Neural cell (in vitro differentiated cells): ENCODE measurements at regions not wholly inside any gene's neighbourhood (a gene's known extent, or its start where the extent isn't known, plus 50 kb on each side); places are given as distances from the start of the nearest gene placed in this dataset.

Source experiments
- H2AFZ ChIP-seq: fragments of 200-600, 300-800 bp; sonication (generic), shearing (Covaris generic); 2 replicates; pipeline ENCODE4 v1.6.0; 2014; ENCODE audit warnings: low read depth, mild to moderate bottlenecking, antibody characterized with exemption, low read length, moderate library complexity
- H3F3A ChIP-seq: fragments of 200-600 bp; shearing (Covaris generic); 2 replicates; pipeline ENCODE4 v1.6.1; 2016; ENCODE audit warnings: mild to moderate bottlenecking, moderate library complexity, mixed read lengths, antibody characterized with exemption, low read length; ENCODE audit not compliant: insufficient read depth, poor library complexity, severe bottlenecking
- H3K27ac ChIP-seq: fragments of 200-600, 300-800 bp; sonication (generic), shearing (Covaris generic); 2 replicates; pipeline ENCODE4 v1.5.1; 2014; ENCODE audit warnings: mild to moderate bottlenecking, low read length, moderate library complexity
- H3K27me3 ChIP-seq: fragments of 300-800, 200-600 bp; sonication (generic), shearing (Covaris generic); 2 replicates; pipeline ENCODE4 v1.6.0; 2014; ENCODE audit warnings: mild to moderate bottlenecking, low read depth, low read length, moderate library complexity; ENCODE audit not compliant: insufficient read depth
- H3K36me3 ChIP-seq: fragments of 300-800, 200-600 bp; sonication (generic), shearing (Covaris generic); 2 replicates; pipeline ENCODE4 v1.5.1; 2014; ENCODE audit warnings: mild to moderate bottlenecking, antibody characterized with exemption, low read length, moderate library complexity; ENCODE audit not compliant: insufficient read depth
- H3K4me2 ChIP-seq: fragments of 300-800, 200-600 bp; sonication (generic), shearing (Covaris generic); 2 replicates; pipeline ENCODE4 v1.6.0; 2014; ENCODE audit warnings: mild to moderate bottlenecking, low read length
- H3K4me3 ChIP-seq: fragments of 300-800, 200-600 bp; sonication (generic), shearing (Covaris generic); 2 replicates; pipeline ENCODE4 v1.5.1; 2014; ENCODE audit warnings: mild to moderate bottlenecking, low read length, moderate library complexity
- H3K79me2 ChIP-seq: fragments of 200-600 bp; shearing (Covaris generic); replicated peaks from 2 replicates; pipeline ENCODE4 v1.6.0; 2014; ENCODE audit warnings: mild to moderate bottlenecking, low read length, moderate library complexity; ENCODE audit not compliant: insufficient read depth
- H3K9ac ChIP-seq: fragments of 300-800, 200-600 bp; sonication (generic), shearing (Covaris generic); 2 replicates; pipeline ENCODE4 v1.6.1; 2016; ENCODE audit warnings: mild to moderate bottlenecking, low read length, mixed read lengths
- H3K9me2 ChIP-seq: fragments of 200-600 bp; shearing (Covaris generic); 2 replicates; pipeline ENCODE4 v1.6.1; 2016; ENCODE audit warnings: mild to moderate bottlenecking, low read length, mixed read lengths; ENCODE audit not compliant: insufficient read depth
- H3K9me3 ChIP-seq: fragments of 200-600, 300-800 bp; sonication (generic), shearing (Covaris generic); 2 replicates; pipeline ENCODE4 v1.6.1; 2016; ENCODE audit warnings: mild to moderate bottlenecking, mixed run types, low read length, moderate library complexity, mixed read lengths
- H4K20me1 ChIP-seq: fragments of 200-600 bp; shearing (Covaris generic); 2 replicates; pipeline ENCODE4 v1.6.1; 2016; ENCODE audit warnings: mild to moderate bottlenecking, mixed run types; ENCODE audit not compliant: insufficient read depth
- CTCF ChIP-seq: fragments of 450-650 bp; IDR thresholded peaks from 2 replicates; pipeline ENCODE4 v1.5.1; 2014; ENCODE audit warnings: antibody characterized with exemption, mild to moderate bottlenecking, moderate library complexity; ENCODE audit not compliant: poor library complexity, severe bottlenecking
- EP300 ChIP-seq: fragments of 450-650 bp; conservative IDR thresholded peaks from 2 replicates; pipeline ENCODE4 v1.6.1; 2014; ENCODE audit warnings: antibody characterized with exemption, mild to moderate bottlenecking, moderate library complexity; ENCODE audit not compliant: poor library complexity, severe bottlenecking
- EZH2 ChIP-seq: fragments of 200-600, 300-800 bp; shearing (Covaris generic), sonication (generic); IDR thresholded peaks from 2 replicates; pipeline ENCODE4 v1.6.1; 2014; ENCODE audit warnings: antibody characterized with exemption, low read length, borderline replicate concordance, mild to moderate bottlenecking; ENCODE audit not compliant: insufficient read depth, poor library complexity, severe bottlenecking
- MXI1 ChIP-seq: fragments of 450-650 bp; conservative IDR thresholded peaks from 2 replicates; pipeline ENCODE4 v1.6.1; 2014; ENCODE audit warnings: antibody characterized with exemption, mild to moderate bottlenecking; ENCODE audit not compliant: poor library complexity, severe bottlenecking
- POLR2AphosphoS5 ChIP-seq: IDR thresholded peaks from 2 replicates; pipeline ENCODE4 v1.6.1; 2012
- RAD21 ChIP-seq: fragments of 450-650 bp; conservative IDR thresholded peaks from 2 replicates; pipeline ENCODE4 v1.6.1; 2014; ENCODE audit warnings: antibody characterized with exemption, mild to moderate bottlenecking, moderate library complexity
- REST ChIP-seq: IDR thresholded peaks from 2 replicates; pipeline ENCODE4 v1.6.1; 2012; ENCODE audit warnings: borderline replicate concordance
- SMC3 ChIP-seq: fragments of 450-650 bp; conservative IDR thresholded peaks from 2 replicates; pipeline ENCODE4 v1.6.1; 2014; ENCODE audit warnings: antibody characterized with exemption, mild to moderate bottlenecking, moderate library complexity; ENCODE audit not compliant: poor library complexity
- TAF1 ChIP-seq: IDR thresholded peaks from 2 replicates; pipeline ENCODE4 v1.6.1; 2012; ENCODE audit warnings: low read depth

- Histone ChIP-seq H3K27ac (no peak overlapping the region), H3K79me2 (no peaks in the 10 kb centered on the region)
Measured at GRCh38 chr13:63449550-63449949, 2033.9 kb upstream of the PCDH20 start.

GRCh38 chr13:63448692-63449091 lies 2033.0 kb upstream of the PCDH20 start:
- no peak for TF ChIP-seq CTCF
- no peak for TF ChIP-seq POLR2AphosphoS5
- no peak overlapping the region for H3K4me3 ChIP-seq
- no peak overlapping the region for H3K4me2 ChIP-seq
- no peaks in the 10 kb centered on the region for H3K79me2 ChIP-seq
- H3F3A ChIP-seq = no peaks in the 10 kb centered on the region
- no peaks in the 10 kb centered on the region for H3K9me3 ChIP-seq
- no peaks in the 10 kb centered on the region for H3K36me3 ChIP-seq
- no peaks in the 10 kb centered on the region for H3K9me2 ChIP-seq
- H3K27me3 ChIP-seq = no peaks in the 10 kb centered on the region
- no peak overlapping the region for H3K9ac ChIP-seq
- H2AFZ ChIP-seq = no peak overlapping the region
- H3K27ac ChIP-seq = no peak overlapping the region
- H4K20me1 ChIP-seq = no peaks in the 10 kb centered on the region

More at GRCh38 chr13:63449550-63449949, 2033.9 kb upstream of the PCDH20 start:
- Histone ChIP-seq H3K9me2 (no peaks in the 10 kb centered on the region), H3K9me3 (no peaks in the 10 kb centered on the region), H4K20me1 (no peaks in the 10 kb centered on the region), H3F3A (no peaks in the 10 kb centered on the region), H3K36me3 (no peaks in the 10 kb centered on the region), H3K27me3 (no peaks in the 10 kb centered on the region), H3K9ac (no peak overlapping the region), H3K4me2 (no peak overlapping the region), H3K4me3 (no peak overlapping the region), H2AFZ (no peak overlapping the region)
- no peak for TF ChIP-seq CTCF
- no peak for TF ChIP-seq MXI1
- no peak for TF ChIP-seq RAD21
- TF ChIP-seq TAF1 = no peak
- TF ChIP-seq SMC3 = no peak
- no peak for TF ChIP-seq POLR2AphosphoS5
- no peak for TF ChIP-seq REST
- TF ChIP-seq EP300 = no peak
- no peak for TF ChIP-seq EZH2
